NCI-H82 treated with DMSO at 0.1 percent for 48 hours (cell line): ENCODE measurements at regions not wholly inside any gene's neighbourhood (a gene's known extent, or its start where the extent isn't known, plus 50 kb on each side); places are given as distances from the start of the nearest gene placed in this dataset.
A peak's percentile ranks its signal among the peaks of the same experiment; 100 is the strongest.
"Not testable (repeated sequence)": the region's sequence is repeated elsewhere in the genome, so short reads cannot be mapped to it uniquely, and the experiment has no call there.

Experiments used
- DNase-seq: peaks from one replicate; lab custom pipeline; 2025; ENCODE audit not compliant: unreplicated experiment; lab: John Stamatoyannopoulos, UW

- DNase-seq: no peak
These were observed 563.5 kb upstream of the TBL1XR1 start for GRCh38 chr3:177760803-177761202.

- no peak for DNase-seq
These were observed 567.2 kb upstream of the TBL1XR1 start for GRCh38 chr3:177764377-177764912.

- no peak for DNase-seq
These were observed 567.7 kb upstream of the TBL1XR1 start for GRCh38 chr3:177764933-177765332.

- no peak for DNase-seq
These were observed 573.3 kb upstream of the TBL1XR1 start for GRCh38 chr3:177770383-177771230.

- DNase-seq: no peak
These were observed 574.5 kb upstream of the TBL1XR1 start for GRCh38 chr3:177771780-177772179.

- no peak for DNase-seq
These were observed 575.8 kb upstream of the TBL1XR1 start for GRCh38 chr3:177772908-177773557.

GRCh38 chr3:177773717-177774116 lies 576.4 kb upstream of the TBL1XR1 start:
- DNase-seq: no peak

GRCh38 chr3:177776661-177777101 lies 579.4 kb upstream of the TBL1XR1 start:
- no peak for DNase-seq

GRCh38 chr3:177777699-177778098 lies 580.4 kb upstream of the TBL1XR1 start:
- peak; percentile 58 for DNase-seq

- no peak for DNase-seq
These were observed 581.4 kb upstream of the TBL1XR1 start for GRCh38 chr3:177778633-177779032.

GRCh38 chr3:177781686-177782161 lies 584.4 kb upstream of the TBL1XR1 start:
- no peak for DNase-seq

- no peak for DNase-seq
These were observed 586.1 kb upstream of the TBL1XR1 start for GRCh38 chr3:177783338-177783737.

- DNase-seq: no peak
These were observed 586.5 kb upstream of the TBL1XR1 start for GRCh38 chr3:177783767-177784166.

- DNase-seq: no peak
These were observed 590.2 kb upstream of the TBL1XR1 start for GRCh38 chr3:177787279-177788041.

GRCh38 chr3:177789500-177789899 lies 592.2 kb upstream of the TBL1XR1 start:
- DNase-seq: peak; percentile 77

GRCh38 chr3:177792311-177793030 lies 595.2 kb upstream of the TBL1XR1 start:
- DNase-seq: no peak

GRCh38 chr3:177793451-177793850 lies 596.2 kb upstream of the TBL1XR1 start:
- DNase-seq: no peak

- no peak for DNase-seq
These were observed 597.9 kb upstream of the TBL1XR1 start for GRCh38 chr3:177795216-177795615.

GRCh38 chr3:177795859-177796258 lies 598.6 kb upstream of the TBL1XR1 start:
- no peak for DNase-seq

GRCh38 chr3:177800147-177800546 lies 602.9 kb upstream of the TBL1XR1 start:
- DNase-seq: not testable (repeated sequence)

GRCh38 chr3:177800561-177800960 lies 603.3 kb upstream of the TBL1XR1 start:
- no peak for DNase-seq
